GM19328 (cell line): ENCODE measurements at regions not wholly inside any gene's neighbourhood (a gene's known extent, or its start where the extent isn't known, plus 50 kb on each side); places are given as distances from the start of the nearest gene placed in this dataset.

Source experiments
- ATAC-seq: cut with Tn5 transposase; IDR thresholded peaks from one replicate; pipeline ENCODE4 v1.9.1; 2021; ENCODE audit warnings: mild to moderate bottlenecking, moderate library complexity; ENCODE audit not compliant: unreplicated experiment

DNA sequence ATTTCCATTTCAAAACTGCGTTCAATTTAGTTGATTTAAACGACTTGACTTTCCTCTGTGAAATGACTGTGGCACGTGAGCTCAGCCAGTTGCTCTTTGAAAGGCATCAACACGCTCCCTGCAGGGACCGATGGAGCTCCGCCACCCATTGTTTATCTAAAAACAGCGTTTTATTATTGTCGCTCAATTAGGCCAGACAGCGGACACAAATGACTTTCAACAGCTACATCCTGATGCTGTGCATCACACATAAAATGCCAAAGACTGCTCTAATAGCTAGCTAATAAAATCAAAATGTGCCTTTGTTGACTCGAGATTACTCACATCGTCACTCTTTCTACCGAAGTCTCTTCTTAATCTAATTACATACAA, 332.5 kb downstream of the CD83 start:
- ATAC-seq = no peak

DNA sequence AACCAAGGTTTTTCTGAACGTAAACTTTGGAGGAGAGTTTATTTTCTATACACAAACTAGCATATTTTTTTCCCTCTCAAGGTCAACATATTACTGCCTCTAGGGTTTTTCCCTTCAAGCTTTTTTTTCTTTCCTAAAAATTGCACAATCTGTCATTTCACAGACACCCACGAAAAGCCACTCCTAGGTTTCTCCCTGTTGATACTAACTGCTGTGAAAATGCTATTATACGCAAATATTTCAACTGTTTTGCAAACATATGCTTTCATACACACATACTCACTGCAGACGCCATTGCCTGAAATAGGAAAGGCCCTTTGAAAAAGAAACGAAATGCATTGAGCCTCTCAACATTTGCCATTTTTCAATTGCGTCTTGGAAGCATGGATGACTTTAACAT, 333.0 kb downstream of the CD83 start:
- ATAC-seq = no peak

DNA sequence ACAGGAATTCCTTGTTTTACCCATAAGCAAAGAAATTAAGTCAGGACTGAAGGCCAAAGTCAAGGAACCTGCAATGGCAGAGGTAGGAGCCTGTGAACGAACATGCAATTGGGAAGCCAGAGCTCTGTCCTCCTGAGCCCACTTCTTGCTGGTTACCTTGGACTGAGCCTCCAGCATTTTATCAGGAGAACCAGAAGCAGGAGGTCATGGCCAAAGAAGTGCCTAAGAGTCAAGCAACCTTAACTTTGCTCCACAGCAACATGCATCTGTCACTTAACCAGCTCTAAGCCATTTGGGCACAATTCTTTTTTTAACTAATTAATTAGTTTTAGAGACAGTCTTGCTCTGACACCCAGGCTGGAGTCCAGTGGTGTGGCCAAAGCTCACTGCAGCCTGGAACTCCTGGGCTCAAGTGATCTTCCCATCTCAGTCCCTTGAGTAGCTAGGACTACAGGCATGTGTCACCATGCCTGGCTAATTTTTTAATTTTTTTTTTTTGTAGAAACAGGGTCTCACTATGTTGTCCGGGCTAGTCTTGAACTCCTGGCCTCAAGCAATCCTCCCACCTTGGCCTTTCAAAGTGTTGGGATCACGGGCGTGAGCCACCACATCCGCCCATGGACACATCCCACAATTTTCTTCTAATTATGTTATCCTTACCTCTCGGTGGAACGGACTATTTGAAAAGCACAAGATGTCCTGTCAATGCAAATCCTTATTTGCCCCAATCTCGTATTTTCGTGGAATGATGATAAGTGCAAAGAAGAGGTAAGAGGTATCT, 334.2 kb downstream of the CD83 start:
- ATAC-seq = no peak

DNA sequence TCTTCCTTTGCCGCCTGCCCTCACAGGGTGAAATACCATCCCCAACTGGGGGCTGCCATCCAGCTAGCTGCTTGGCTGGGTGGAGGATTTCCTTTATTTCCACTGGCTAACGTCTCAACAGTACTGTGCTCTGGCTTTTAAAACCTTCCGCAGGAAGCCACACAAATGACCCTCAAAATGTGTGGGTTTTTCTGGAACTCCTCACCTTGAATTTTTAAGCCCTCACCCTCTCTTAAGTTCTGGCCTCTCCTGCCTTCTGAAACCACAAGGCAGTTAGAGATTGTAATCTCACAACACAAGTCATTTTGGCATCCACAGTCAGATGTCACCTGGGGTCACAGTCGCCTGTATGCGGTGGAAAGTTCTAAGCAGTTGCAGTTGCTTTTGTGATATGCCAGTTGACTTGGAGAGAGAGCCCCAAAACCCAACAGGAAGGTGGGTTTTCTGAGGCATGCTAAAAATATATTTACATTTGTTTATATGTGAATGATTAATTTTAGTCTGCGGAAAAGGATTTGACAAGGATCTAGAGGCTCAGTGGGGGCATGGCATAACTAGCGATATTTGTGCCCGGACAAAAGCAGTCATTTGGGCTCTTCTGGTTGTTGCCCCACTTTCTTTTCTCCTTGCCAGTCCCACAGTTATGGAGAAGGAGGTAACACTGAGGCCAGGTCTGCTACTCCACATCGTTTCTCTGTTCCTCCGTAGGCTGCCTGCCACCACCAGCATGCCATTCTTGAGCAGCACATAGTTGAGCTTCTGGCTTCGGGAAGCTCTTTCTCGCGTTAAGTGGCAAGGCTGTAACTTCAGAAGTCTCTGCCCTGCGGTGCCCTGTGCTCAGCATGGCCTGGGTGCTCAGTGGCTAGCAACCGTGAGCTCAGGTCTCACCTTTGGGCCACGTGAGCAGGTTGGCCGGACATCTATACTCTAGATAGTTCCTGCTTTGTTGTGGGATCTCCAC, 335.3 kb downstream of the CD83 start:
- ATAC-seq = no peak

DNA sequence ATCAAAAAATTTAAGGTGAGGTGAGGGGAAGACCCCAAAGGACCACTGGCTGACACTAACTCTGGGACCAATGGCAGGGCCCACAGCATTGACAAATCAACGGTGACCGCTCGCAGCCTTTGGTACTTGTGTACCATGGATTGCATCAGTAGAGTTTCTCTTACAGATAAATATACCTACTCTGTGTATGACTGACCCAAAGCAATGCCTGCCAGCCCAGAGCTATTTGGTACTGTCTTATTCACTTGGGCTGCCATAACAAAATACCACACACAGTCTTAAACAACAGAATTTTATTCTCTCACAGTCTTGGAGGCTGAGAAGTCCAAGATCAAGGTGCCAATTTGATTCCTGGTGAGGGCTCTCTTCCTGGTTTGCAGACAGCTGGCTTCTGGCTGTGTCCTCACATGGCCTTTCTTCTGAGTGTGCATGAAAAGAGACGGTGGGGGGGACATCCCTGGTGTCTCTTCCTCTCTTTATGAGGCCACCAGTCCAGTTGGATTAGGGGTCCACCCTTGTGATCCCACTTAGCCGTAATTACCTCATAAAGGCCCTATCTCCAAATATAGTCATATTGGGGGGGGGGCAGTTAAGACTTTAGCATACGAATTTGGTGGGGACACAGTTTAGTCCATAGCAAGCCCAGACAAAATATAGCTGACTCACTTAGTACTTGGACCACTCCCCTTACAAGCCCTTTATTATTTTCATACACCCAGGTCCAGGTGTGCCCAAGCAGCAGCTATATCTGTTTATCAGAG, 336.3 kb downstream of the CD83 start:
- no peak for ATAC-seq

DNA sequence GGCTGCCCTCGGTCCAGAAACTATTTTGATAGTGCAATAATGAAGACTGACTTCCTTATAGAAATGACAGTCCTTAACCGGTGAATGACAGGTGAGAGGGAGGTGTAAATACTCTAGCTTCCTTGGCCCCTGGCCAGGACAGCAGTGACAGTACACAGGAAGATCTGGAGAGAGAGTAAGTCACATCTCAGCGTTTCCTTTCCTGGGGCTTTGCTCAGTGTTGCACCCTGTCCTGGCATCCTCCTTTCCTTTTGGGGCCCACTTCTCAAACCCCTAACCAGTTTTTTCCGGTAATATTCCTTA, 336.9 kb downstream of the CD83 start:
- ATAC-seq = no peak

DNA sequence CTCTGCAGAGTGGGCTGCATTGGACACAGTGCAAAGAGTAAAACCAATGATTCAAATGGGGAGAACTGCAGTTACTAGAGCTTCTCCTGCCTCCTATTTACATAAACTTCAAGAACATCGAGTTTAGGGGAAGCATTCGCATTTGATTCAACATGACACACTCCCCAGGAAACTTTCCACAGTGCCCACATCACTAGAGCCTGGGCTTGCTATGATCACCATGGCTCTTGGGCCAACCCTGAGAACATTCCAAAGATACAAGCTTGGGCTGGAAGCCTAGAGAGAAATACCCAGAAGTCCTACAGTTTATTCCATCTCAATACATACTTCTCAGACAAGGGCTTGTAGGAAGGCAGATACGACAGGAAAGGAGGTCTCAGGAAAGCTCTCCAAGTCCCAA, 337.9 kb downstream of the CD83 start:
- ATAC-seq = no peak

DNA sequence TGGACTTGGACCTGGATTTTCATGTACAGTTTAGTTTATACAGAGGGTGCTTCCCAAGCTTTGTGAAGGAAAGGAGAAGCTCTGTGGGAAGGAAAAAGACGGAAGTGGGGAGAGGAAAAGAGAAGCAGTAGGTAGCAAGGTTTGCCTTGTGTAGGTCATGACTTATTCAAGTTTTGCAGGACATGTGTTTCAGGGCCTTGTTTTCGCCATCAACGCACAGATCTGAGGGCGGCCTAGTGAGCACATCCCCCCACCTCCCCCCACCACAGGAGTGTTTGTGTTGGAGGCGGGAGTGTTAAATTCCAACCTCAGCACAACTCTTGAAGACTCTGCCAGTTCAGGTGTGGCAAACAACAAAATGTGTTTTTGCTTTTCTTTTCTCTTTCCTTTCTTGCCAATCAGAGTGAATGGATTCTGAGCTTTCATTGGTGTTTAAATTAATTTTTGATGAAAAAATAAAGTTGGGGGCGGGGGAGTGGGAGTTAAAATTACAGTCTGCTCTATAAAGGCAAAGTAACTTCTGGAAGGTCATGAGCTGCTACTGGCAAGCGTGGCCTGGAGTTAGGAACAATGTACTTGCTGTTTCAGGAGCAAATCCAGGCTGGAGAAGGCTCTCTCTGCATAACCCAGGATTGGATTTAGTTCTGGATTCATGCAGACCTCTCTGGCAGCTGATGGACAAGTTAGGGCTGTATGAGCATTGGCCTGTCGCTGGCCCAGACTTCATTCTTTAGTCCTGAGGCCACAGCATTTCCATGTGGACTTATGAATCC, 338.5 kb downstream of the CD83 start:
- no peak for ATAC-seq

DNA sequence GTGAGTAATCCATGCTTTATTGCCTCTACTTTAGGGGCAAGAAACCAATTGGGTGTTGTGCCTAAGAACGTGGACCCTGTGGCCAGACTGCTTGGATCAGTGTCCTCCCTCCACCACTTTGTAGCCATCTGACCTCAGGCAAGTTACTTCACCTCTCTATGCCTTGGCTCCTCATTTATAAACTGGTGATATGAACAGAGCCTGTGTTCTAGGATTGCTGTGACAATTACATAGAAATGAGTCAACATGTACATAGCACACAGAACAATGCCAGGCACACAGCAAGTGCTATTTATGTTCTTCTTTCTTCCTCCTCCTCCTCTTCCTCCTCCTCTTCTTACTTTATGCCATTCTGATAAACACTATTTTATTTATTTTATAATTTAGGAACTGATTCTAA, 339.4 kb downstream of the CD83 start:
- no peak for ATAC-seq

DNA sequence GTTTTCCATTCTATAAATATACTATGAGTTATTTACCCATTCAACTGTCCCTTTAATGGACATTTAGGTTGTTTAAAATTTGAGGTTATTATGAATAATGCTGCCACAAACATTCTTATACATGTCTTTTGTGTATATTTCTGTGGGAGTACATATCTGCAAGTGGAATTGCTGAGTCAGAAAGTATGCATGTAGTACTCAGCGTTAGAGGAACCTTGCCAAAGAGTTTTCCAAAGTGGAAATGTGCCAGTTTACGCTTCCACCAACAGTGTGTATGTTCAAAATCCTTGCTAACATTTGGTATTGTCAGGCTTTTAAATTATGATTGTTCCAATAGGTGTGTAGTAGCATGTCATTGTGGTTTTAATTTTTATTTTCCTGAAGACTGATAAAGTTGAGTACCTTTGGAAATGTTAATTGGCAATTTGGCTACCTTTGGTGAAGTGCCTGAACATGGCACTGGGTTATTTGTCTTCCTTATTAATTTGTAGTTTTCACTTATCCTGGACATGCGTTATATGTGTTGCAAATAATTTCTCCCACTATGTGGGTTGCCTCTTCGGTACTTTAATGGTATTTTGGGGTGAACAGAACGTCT, 341.2 kb downstream of the CD83 start:
- no peak for ATAC-seq

DNA sequence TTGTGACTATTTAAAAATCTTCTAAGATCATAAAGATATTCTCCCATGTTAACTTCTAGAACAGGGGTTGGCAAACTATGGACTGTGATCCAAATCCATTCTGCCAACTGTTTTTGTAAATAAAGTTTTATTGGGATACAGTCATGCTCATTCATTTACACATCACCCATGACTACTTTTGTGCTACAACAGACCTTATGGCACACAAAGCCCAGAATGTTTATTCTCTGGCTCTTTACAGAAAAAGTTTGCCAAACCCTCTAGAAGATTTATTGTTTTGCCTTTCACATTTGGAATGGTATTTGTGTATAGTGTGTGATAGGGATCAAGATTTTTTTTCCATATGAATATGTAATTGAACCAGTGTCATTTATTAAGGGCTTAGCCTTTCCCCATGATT, 341.7 kb downstream of the CD83 start:
- no peak for ATAC-seq

DNA sequence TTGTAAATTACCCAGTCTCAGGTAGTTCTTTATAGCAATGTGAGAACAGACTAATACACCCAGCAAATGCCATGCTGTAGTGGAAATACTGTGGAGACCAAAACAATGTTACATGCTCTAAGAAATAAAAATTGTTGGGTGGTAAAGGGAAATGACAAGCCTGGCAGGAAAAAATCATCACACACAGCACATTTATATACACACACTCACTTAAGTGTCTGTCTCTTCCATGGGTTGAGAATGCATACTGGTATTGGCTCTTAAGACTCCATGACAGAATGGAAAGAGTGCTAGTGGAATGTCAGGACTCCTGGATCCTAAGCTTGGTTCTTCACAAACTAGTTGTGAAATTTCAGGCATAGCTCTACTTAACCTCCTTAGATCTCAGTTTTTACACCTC, 343.0 kb downstream of the CD83 start:
- ATAC-seq = no peak

DNA sequence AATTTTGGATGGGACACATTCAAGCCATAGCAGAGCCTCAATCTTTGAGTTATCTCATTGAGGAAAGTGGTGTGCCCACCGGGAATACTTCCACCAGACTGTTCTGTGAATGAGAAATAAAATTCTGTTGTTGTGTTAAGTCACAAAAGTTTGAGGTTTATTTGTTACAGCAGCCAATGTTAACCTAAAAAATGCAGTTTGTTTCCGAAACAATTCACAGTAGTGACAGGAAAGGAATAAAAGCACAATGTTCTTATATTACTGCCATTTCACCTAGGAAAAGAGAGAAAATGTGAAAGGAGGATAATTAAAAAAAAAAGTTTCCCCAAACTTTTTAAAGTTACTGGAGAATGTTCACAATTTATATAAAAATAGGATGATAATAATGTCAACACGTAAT, 344.6 kb downstream of the CD83 start:
- no peak for ATAC-seq

DNA sequence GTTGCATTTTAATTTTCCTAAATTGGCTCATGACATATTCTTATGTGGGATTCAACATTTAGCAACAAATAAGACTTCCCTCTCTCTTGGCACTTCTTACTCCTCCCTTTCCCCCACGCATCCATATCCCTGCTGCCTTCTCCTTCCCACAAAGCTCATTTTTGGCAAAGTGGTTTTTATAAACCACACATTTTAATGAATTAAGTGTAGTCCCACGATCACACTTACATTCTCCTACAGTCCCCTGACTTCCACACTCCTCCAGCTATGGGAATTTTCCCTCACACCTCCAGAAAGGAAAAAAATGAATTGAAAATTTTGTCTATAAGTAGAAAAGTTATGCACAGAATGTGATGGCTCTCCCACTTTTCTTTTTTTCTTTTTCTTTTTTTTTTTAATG, 345.0 kb downstream of the CD83 start:
- ATAC-seq = no peak

DNA sequence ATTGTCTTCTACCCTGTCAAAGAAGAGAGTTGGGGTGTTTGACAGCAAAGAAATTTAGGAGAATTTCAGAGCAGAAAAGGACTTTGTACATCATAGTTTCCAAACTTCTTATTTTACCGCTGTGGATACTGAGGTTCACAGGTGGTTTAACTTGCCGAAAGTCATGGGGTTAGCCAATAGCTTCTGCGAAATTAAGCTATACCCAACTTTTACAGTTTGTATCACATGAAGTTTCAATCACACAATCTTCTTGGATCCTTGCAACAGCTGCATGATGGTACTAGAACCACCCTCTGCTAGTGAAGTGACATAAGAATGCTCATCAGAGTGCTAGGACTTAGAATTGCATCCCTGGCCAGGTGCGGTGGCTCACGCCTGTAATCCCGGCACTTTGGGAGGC, 345.5 kb downstream of the CD83 start:
- ATAC-seq = no peak

DNA sequence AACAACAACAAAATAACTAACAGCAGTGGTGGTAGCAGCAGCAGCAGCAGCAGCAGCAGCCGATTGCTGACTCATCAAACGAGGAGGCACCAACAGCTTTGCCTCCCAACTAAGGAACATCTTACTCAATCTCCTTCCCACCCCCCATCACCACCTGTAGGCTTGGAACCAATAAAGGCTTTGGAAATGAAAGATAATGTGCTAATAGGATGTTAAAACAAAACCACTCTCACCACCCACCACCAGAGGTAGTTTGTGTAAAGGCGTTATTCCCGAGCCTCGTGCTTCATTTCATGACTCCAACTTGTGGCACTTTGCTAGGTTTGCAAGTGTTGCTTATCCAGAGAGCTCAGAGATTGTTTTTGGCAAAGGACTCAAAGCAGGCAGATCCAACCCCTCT, 346.5 kb downstream of the CD83 start:
- ATAC-seq = no peak

DNA sequence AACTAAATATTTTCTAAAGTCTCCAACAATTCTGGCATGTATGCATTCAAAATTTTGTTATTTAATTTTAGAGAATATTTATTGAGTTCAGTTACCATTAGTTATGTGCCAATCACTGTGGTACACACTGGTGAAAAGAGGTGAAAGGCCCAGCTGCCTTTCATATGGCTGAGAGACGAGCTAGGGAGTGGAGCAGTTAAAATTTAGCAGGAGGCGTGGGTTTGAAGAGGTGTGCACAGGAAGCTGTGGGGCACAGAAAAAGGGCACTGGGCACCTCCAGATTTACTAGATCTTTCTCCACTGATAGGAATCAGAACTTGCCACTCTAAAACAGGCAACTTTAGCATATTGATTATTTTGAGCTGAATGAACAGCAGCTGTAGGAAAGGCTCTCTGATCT, 347.1 kb downstream of the CD83 start:
- no peak for ATAC-seq

DNA sequence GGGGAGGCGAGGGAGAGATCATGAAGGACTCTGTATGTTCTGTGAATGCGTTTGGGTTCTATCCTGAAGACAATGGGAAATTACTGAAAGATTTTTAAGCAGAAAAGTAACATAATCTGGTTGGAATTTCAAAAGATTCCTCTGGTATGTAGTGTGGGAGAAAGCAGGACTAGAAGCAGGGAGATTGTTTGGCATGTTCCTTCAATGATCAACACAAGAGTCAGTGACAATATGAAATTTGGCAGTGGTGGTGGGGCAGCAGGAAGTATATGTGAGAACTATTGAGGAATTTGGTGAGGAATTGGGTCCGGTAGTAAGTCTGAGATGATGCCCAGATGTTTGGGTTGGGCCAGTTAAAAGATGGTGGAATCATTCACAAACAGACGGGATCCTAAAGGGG, 348.7 kb downstream of the CD83 start:
- ATAC-seq = no peak

DNA sequence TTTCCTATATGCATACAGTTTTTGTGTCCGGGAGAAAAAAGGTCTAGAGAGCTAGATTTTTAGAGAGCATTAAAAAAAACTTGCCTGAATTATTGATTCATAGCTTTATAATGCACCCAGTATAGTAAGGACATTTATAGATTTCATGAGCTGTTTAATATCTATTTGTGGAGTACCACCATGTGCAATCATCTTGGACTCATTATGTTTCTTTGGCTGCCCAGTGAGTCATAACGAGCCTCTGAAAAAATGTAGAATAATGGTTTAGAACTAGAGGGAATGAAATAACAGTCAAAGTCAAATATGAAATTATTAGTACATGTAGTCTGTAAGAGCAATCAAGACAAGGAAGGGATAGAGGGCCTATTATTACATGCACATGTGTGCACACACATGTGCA, 350.0 kb downstream of the CD83 start:
- ATAC-seq = no peak

DNA sequence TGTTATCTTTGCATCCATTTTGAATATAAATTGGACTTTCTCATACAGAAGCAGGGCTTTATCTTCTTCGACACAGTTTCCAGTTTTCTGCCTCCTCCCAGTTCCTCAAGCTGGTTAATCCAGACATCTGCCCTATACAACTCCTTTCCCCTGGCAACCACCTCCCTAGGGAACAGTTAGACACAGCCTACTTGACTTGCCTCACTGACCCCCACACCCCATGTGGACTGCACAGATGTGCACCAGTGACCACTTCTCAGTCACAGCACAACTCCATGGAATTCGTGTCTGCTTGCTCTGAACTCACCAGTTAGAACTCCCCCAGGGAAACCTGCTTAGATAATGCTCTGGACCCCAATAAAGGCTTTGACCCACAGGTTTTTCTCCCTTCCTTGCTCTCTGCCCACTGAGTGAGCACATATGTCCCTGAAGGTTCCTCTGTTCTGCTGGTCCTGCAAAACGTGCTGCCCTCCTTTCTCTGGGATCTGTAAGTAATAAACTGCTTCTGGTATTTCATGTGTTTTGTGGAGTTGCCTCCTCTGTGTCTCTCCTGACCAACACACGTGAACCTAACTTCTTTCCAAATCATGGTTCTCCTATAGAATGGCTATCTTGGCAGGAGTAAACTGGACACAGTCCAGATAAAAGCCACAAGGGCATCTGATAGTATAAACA, 351.2 kb downstream of the CD83 start:
- no peak for ATAC-seq
